HG02938 (cell line): ENCODE measurements at regions not wholly inside any gene's neighbourhood (a gene's known extent, or its start where the extent isn't known, plus 50 kb on each side); places are given as distances from the start of the nearest gene placed in this dataset.

Experiments
- ATAC-seq: cut with Tn5 transposase; IDR thresholded peaks from one replicate; pipeline ENCODE4 v1.9.1; 2021; ENCODE audit warnings: mild to moderate bottlenecking, moderate library complexity; ENCODE audit not compliant: unreplicated experiment

DNA sequence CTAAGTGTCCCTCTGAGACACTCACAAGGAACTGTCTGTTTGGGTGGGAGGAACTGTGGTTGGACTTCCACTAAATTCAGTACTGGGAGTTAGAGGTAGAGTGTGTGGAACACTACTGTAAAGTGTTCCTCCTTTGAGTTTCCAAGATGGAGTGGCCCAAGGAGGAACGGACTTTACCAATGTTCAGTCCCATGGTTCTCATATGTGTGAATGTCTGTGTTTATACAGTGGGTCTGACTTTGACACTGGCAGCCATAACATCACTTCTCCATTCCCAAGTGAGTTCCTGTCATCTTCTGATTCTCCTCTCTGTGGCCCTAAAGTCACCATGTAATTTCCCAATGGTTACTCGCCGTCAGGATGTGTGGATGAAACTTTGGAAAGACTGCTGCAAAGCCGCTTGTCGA is 136.8 kb upstream of the SERP2 start:
- ATAC-seq, result no peak

DNA sequence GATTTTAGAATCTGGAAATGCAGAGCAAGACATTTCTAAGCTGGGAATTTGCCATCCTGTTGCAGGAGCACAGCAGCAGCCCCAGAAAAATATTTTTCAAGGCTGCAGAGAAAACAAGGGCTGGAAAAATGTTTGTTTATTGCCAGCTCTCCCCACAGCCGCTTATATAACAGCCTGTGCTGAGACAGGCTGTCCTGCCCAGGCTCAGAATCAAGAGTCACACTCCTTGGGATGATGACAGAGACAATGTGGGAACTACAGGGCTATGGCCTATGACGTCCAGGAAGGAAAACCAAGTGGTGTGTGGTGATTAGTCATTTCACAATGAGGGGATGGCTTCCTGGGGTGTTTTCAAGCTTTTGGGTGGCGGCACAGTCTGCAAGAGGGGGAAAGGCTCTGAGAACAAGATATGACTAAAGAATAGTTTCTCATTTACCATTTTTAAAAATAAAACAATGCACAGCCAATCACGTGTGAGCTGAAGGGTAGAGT is 136.3 kb upstream of the SERP2 start:
- ATAC-seq, result peak; percentile 64

DNA sequence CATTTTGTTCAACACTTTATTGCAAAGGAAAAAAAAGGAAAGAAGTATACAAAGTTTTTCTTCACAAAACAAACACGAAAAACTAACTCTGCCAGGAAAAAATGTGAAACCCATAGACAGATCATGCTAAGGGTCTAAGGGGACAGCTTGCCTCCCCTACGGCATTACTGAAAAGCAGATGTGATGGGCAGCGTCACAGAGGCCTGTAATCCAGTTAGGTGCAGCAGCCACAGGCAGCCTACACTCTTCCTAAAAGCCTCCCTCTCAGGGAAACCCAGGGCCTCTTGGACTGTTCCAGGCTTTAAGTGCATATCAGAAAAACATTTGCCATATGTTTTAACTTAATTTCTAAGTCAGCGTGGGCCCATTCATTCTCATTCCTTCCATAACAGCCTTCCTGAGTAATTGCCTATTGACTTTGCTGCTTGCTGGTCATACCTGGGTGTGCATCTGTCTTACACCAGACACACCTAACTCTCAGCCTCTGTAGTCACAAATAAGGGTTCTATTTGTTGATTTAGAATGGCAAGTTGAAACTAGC is 135.7 kb upstream of the SERP2 start:
- ATAC-seq, result no peak

DNA sequence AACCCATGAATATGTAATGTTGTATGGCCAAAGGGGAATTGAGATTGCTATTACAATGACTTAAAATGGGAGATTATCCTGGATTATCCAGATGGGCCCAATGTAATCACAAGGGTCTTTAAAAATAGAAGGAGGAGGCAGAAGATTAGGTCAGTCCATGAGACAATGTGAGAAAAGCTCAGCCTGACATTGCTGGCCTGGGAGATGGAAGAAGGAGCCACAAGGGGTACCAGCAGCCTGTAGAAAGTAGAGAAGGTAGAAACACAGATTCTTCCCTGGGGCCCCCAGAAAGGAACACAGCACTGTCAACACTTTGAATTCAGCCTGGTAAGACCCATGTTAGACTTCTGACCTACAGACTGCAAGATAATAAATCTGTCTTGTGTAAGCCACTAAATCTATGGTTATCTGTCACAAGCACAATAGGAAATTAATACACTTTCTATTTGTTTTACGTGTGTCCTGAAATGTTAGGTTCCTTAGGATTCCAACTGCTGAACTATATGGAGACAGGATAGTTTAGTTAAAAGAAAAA is 132.9 kb upstream of the SERP2 start:
- ATAC-seq, result no peak

DNA sequence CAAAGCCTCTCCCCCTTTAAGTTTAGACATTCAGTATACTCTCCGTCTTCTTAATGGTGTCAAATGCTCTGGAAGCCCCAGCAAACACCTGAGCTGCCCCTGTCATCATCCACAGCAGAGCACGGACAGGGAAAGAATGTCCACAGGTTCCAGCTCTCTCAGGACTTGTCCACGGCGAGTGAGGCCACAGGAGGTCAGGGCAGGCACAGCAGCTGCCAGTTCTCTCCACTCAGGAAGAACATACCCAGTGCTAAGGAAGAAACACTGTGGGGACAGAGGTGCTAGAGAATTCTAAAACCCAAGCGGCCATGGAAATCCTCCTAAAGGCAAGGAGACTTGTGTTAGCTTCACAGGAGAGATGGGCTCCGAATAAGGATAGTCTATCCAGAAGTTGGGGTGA is 132.0 kb upstream of the SERP2 start:
- ATAC-seq, result no peak

DNA sequence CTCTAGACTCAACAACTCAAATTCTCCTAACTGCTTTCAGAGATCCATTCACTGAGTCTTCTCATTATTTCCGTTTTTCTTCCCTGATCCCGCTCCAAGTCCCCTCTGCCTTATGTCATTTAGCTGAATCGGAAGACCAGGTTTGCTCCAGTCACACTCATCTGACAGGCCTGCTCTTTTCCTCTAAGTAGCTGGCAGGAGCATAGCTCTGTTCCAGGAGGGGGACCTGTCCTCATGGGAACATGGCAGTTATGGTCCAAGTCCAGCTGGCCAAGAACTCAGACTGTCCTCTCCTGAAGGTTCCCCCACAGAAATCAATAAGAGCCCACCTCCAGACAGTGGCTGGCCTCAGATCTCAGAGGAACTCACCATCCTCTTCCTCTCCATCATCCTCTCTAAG is 130.9 kb upstream of the SERP2 start:
- ATAC-seq, result no peak

DNA sequence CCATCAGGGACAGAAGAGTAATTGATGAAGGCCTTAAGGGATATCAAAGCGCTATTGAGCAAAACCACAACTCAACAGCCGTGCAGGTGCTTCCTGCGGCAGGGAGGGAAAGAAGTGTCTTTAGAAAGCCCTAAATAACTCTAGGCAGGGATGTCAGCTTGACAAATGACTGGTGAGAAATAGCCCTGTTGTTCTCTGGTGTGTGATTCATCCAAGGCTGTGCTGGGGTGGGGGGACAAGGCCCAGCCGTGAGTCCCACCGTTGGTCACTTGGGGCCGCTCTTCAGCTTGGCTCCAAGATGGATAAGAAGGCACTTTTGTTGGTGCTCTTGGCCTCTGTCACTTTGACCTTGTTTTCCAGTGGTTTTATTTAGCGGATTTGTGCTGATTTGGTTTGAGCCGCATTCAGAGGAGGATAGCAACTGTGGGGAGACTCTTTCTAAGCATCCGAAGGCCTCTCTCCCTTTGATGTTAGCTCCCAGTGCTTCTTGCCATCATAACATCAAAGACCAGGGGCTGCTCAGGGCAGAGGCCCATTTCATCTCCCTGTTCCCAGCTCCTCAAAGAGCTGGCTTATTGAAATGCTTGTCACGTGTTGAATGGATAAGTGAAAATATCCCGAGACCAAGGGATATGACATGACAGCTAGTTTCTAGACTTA is 130.3 kb upstream of the SERP2 start:
- ATAC-seq, result no peak

DNA sequence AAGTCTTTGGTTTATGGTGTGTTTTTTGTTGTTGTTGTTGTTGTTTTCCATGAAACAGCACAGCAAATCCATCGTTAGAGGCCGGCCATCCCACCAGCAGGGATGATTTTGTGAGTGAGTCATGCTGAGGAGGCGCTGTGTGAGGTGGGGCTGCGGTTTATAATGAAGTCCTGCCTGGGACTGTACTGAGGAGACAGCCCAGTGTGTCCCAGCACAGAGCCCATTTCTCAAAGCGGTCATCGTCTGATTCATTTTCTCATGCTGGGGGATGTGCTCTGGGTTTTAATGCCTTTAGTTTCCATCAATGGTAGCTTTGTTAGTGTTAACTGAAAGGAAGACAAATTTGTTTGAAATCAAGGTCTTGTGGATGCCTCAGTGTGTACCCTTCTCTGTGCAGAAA is 129.3 kb upstream of the SERP2 start:
- ATAC-seq, result no peak

DNA sequence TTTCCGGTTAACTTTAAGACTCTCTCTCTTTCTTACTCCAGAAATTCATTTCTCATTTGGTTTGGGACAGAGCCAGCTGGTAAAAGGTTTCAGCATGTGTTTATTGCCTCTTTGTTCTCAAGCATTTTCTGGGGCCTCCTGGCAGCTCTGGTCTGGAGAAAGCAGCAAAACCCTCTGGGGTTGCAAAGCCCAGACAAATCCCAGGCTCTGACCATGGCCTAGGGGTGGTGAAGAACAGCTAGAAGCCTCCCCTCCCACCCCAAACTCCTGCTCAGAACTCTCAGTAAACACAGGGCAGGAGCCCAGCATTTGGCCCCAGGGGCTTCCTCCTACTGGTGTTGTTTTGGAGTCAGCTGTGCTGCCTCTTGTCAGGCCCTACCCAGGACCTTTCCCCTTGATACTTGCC is 124.2 kb upstream of the SERP2 start:
- ATAC-seq, result no peak

DNA sequence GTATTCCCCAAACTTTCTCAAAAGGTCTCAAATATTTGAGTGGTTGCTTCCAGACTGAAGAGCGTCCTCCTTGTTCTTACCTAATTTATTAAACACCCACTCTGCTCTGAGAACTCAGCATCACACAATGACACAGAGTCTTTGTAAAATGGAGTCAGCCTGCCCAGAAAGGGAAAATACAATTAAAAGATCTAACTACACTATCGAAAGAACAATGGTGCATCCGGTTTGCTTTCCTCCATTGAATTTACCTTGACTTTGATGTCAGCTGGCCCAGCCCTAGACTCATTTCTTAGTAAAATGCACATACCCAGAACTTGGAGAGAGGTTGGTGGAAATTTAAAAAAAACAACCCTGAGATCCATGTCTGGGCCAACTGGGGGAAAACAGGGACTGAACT is 120.7 kb upstream of the SERP2 start:
- no peak for ATAC-seq

DNA sequence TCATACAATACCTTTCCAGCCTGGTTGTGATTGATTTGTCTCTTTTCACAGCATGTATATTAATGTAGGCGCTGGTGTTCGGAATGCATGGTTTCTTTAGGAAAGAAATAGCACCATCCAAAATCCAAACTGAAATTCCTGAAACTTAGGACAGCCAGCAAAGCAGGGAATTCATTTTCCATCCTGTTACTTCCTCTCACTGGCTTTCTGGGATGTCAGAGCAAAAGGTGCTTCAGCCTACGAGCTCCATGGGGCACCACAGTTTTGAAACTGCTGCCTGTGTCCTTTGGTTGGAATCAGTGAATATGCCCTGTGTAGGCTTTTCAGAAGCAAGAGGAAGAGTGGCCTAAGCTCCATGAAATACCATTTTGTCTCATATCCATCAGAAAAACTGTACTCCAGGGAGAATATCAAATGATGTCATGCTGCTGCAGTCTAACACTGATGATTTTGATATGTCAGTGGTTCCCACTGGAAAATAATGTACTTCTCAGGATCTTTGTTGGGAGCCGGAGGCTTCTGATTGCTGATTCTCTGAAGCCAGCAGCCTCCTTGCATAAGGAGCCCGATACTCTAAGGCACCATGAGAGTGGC is 117.8 kb upstream of the SERP2 start:
- no peak for ATAC-seq

DNA sequence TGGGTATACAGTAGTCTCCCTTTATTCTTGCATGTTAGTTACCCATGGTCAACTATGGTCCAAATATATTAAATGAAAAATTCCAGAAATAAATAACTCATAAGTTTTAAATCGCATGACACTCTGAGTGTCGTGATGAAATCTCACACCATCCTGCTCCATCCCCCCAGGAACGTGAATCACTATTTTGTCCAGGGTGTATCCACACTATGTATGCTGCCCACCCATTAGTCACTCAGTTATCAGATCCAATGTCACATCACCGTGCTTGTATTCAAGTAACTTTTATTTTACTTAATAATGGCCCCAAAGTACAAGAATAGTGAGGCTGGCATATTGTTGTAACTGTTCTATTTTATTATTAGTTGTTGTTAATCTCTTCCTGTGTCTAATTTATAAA is 115.8 kb upstream of the SERP2 start:
- ATAC-seq, result no peak

DNA sequence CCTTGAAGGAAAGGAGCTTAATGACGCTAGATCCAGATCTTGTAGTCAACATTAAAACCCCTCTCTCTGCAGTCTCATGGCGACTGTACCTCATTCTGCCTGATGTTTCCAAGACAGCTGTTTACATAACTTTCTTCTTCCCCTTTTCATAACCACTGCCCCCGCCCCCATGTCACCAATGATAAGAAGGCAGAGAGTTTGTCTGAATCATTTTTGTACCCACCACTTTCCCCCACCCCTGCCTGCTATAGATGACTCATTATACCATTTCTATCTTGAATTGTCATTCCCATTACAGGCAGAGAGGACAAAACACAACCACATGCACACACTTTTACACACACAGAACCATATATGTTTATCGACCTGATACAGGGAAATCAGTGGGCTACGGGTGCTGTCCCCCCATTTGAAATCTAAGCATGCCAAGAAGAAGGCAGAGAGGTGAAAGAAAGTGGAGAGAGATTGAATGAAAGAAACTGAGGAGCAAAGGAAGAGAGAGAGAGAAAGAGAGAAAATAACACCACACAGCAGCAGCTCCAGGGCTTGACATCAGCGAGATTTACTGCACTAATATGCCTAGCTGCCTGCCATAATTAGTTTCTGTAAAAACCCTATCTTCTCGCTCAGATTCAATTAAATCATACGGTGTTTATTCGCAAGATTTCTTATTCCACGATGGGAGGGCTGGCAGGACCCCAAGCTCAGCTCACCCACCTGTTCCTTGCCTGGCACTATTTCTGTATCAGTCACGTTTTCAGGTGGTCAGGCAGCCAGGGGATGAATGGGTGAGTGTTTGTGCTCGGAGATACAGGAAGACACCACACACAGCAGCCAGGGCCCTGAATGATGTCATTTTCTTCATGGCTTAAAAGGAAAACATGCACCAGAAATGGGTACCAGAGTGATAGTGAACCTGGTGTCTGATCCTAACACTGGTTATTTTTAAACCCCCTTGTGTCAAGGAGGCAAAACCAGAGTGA is 114.3 kb upstream of the SERP2 start:
- peak; percentile 86 for ATAC-seq

DNA sequence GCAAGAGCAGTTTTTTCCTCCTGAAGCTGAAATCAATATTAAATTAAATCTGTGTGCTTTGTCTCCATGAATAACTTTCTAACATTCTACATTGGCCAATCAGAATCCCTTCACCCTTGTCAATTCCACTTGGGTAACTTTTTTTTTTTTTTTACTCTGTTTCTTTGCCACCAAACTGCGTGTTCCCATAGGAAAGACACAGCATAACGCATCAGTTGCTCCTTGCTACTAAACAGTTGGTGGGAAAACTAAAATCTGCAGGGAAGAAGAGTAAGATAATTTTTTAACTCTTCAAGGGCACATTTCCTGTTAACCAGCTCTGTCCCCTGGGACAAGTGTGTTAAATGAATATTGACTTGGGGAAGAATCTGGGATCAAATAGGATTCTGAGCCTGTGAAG is 113.3 kb upstream of the SERP2 start:
- no peak for ATAC-seq

DNA sequence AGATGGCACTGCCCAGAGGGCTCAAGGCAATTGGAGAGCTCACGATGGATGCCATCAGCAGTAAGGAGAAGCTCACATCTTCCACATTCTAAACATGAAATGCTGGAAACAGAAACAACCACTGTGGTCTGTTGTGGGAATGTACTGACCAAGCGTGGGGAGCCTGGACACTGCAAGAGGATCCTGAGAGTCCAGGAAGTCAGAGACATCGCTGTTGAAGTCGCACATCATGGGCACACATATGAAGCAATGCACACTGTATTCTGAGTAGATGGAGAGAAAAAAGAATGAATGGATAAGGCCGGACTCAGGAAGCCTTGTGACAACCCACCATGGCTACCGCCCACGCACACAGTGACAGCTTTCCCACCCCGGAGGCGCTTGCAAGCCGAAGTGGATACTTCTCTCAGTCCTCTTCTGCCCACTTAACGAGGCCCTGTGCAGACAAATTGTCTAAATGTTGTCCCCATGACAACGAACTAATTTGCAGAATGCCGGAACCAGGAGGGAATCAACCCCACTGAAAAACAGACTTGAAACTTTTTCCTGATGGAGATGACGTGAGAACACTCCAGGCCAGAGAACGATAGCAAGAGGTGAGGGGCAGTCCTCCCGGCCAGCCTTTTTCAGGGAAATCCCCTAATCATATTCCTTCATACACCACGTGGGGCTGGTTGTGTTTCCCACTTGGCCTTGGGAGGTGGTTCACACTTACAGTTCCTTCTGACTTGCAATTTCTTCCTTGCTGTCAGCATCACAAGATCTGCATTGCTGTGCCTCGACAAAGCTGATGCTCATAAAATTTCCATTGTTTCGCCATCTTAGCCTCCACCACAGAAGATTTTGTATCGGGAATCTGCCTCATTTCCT is 109.6 kb upstream of the SERP2 start:
- ATAC-seq, result no peak

DNA sequence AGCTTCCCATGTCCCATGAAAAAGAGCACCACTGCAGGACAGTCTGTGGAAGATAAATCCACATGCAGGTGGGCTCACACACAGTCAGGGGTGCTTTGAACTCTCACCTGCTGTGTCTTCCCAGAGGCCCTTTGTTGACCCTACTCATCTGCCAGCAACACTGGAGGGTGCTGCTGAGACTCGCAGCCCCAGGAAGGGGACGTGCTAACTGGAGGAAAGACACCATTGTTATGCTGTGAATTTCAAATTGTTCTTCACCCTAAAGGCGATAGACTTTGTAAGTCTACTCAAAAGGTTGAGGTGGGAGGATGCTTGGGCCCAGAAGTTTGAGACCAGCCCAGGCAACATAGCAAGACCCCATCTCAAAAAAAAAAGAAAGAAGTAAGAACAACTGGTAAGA is 107.3 kb upstream of the SERP2 start:
- no peak for ATAC-seq

DNA sequence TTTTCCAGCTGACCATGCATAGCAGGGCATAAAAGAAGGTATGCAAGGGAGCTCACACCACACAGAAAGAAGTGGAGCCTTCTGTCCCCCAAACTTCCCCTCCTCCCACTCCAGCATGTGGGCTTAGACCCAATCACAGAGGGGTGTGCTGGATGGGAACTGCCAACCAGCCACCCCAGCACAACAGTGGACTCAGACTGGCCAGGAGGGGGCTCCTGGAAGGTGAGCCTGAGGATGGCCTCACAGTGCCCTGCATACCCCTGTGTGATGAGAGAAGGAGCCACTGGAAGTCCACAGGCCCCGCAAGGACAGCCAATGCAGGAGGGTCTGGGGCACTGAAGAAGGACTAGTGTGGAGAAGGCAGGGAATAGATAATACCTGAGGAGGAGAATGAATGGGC is 106.9 kb upstream of the SERP2 start:
- no peak for ATAC-seq

DNA sequence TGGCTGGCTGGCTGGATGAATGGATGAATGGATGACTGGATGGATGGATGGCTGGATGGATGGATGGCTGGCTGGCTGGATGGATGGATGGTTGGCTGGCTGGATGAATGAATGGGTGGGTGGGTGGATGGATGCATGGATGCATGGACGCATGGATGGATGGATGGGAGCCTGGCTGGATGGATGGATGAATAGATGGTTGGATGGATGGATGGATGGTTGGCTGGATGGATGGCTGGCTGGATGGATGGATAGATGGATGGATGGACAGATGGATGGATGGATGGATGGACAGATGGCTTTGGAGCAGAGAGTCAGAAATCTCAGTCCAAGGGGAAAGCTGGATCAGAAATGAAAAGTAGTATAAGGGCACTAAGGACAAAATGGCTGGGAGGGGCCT is 106.4 kb upstream of the SERP2 start:
- no peak for ATAC-seq

DNA sequence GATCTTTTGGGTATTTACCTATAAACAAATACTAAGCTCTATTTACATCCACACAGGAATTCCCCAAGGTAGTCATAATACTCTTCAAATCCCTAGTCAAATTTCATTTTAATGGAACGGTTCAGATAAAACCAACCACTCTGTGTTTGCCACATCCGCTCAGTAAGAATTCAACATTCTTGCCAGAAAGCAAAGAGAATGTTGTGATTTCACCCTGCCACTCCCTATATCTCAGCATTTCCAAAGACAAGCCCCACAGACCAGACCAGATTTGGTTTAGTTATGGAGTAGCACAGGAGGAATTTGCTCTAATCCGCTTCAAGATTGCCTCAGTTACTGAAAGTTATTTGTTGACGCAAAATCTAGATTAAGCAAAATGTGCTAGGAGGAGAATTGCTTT is 105.6 kb upstream of the SERP2 start:
- no peak for ATAC-seq

DNA sequence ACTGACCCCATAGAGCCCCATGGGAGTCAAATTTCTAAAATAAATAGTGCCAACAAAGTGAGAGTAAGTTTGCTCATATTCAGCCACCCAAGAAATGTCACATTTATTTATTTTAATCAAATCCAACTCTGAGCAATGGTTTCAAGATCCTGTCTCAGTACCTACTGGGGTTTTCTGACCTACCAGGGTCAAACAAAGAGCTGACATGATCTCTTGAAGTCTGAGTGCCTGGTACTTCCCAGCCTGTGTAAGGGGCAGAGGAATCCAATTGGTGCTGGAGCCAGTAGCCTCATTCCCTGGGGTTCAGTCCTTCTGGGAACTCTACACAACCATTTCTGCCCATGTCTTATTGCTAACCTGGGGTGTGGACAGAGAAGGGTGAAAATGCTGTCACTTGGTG is 104.6 kb upstream of the SERP2 start:
- no peak for ATAC-seq
